OCI-LY7 (cell line): ENCODE measurements at regions not wholly inside any gene's neighbourhood (a gene's known extent, or its start where the extent isn't known, plus 50 kb on each side); places are given as distances from the start of the nearest gene placed in this dataset.

Experiments used
- BruUV-seq: library from RNA; stranded (reverse); fragments of 400-500 nt; replicated peaks from 2 replicates; lab custom pipeline; 2021; lab: Mats Ljungman, UMichigan
- CTCF ChIA-PET: fragments of 300-600 bp; sonication (Branson Sonifier 250); formaldehyde crosslinking; loops from one replicate; lab custom pipeline; 2022; ENCODE audit warnings: antibody characterized with exemption; ENCODE audit not compliant: unreplicated experiment; lab: Charles Lee
- POLR2A ChIA-PET: fragments of 300-600 bp; sonication (Branson Sonifier 250); formaldehyde crosslinking; loops from one replicate; lab custom pipeline; 2022; ENCODE audit warnings: antibody characterized with exemption; lab: Charles Lee
- DNase-seq: peaks from one replicate; pipeline ENCODE4 v3.0.0-alpha.2; 2015; ENCODE audit warnings: low spot score
- H2AFZ ChIP-seq: fragments of 200-600 bp; sonication (generic), shearing (Covaris generic); 2 replicates; pipeline ENCODE4 v1.6.1; 2014; ENCODE audit warnings: mild to moderate bottlenecking, antibody characterized with exemption, low read length, moderate library complexity
- H3K27ac ChIP-seq: fragments of 200-600 bp; sonication (generic); 2 replicates; pipeline ENCODE4 v1.5.1; 2014; ENCODE audit warnings: mixed run types, low read depth, mild to moderate bottlenecking, moderate library complexity, low read length, inconsistent platforms; ENCODE audit not compliant: poor library complexity, severe bottlenecking
- H3K36me3 ChIP-seq: fragments of 200-600 bp; sonication (generic); 2 replicates; pipeline ENCODE4 v1.6.1; 2014; ENCODE audit warnings: mild to moderate bottlenecking, antibody characterized with exemption, low read length, moderate library complexity, mixed read lengths; ENCODE audit not compliant: insufficient read depth
- H3K4me1 ChIP-seq: fragments of 200-600 bp; sonication (generic); 2 replicates; pipeline ENCODE4 v1.5.1; 2014; ENCODE audit warnings: mild to moderate bottlenecking, low read length; ENCODE audit not compliant: insufficient read depth, poor library complexity, severe bottlenecking
- H3K4me2 ChIP-seq: fragments of 200-600 bp; sonication (generic); 2 replicates; pipeline ENCODE4 v1.6.1; 2014; ENCODE audit warnings: mild to moderate bottlenecking, low read length
- H3K4me3 ChIP-seq: fragments of 200-600 bp; sonication (generic); 2 replicates; pipeline ENCODE4 v1.5.1; 2014; ENCODE audit warnings: mild to moderate bottlenecking, low read depth, low read length; ENCODE audit not compliant: poor library complexity, severe bottlenecking
- H3K79me2 ChIP-seq: fragments of 200-600 bp; sonication (generic); 2 replicates; pipeline ENCODE4 v1.6.1; 2016; ENCODE audit warnings: low read depth, mild to moderate bottlenecking, low read length, moderate library complexity, mixed read lengths; ENCODE audit not compliant: insufficient read depth
- H3K9me2 ChIP-seq: fragments of 200-600 bp; sonication (generic); 2 replicates; pipeline ENCODE4 v1.6.1; 2016; ENCODE audit warnings: mild to moderate bottlenecking, low read length, mixed read lengths; ENCODE audit not compliant: insufficient read depth
- H3K9me3 ChIP-seq: fragments of 200-600 bp; sonication (generic); 2 replicates; pipeline ENCODE4 v1.6.1; 2014; ENCODE audit warnings: mild to moderate bottlenecking, mixed run types, low read length, mixed read lengths
- H4K20me1 ChIP-seq: fragments of 200-600 bp; sonication (generic); 2 replicates; pipeline ENCODE4 v1.6.1; 2014; ENCODE audit warnings: mild to moderate bottlenecking, antibody characterized with exemption, low read length, moderate library complexity, mixed read lengths; ENCODE audit not compliant: insufficient read depth
- EZH2phosphoT487 ChIP-seq: fragments of 200-600 bp; sonication (generic); IDR thresholded peaks from 2 replicates; pipeline ENCODE4 v1.6.1; 2018; ENCODE audit warnings: low read depth, borderline replicate concordance, mild to moderate bottlenecking, mixed run types, antibody characterized with exemption, low read length, moderate library complexity, mixed read lengths
- intact Hi-C: fragments of 100-400 bp; cut with micrococcal nuclease; formaldehyde crosslinking; loops from one replicate; pipeline ENCODE4 v1.10.0; 2022; ENCODE audit not compliant: unreplicated experiment
- TF ChIP-seq, protein P1 (sequence below): fragments of 200-600 bp; sonication (generic); conservative IDR thresholded peaks from 2 replicates; pipeline ENCODE4 v1.5.1; 2014; ENCODE audit warnings: mild to moderate bottlenecking, antibody characterized with exemption, low read length, moderate library complexity, mixed read lengths

DNA sequence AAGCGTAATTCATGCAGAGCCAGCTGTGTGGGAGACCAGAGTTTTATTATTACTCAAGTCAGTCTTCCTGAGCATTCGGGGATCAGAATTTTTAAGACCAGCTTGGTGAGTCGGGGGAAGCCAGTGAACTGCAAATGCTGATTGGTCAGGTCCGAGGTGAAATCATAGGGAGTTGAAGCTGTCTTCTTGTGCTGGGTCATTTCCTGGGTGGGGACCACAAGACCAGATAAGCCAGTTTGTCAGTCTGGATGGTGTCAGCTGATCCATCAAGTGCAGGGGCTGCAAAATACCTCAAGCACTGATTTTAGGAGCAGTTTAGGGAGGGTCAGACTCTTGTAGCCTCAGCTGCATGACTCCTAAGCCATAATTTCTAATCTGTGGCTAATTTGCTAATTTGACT, 228.1 kb upstream of the ATP10A start:
- ChIA-PET POLR2A (interaction anchor here (1.0 kb wide), 1 partner anchor 9 kb away, joined by 4 read pairs; no protein-coding TSS in a partner anchor), CTCF (no interaction called here)
- no peaks in the 10 kb centered on the region for H3K4me1 ChIP-seq
- H3K36me3 ChIP-seq = no peaks in the 10 kb centered on the region
- no TSS peak for BruUV-seq
- no peak overlapping the region for H3K4me3 ChIP-seq
- no peak for DNase-seq
- H3K27ac ChIP-seq = no peak overlapping the region
- no peaks in the 10 kb centered on the region for H4K20me1 ChIP-seq
- H3K9me3 ChIP-seq = no peaks in the 10 kb centered on the region
- H3K4me2 ChIP-seq = no peak overlapping the region
- no peak overlapping the region for H2AFZ ChIP-seq
- TF ChIP-seq, protein P1, sequence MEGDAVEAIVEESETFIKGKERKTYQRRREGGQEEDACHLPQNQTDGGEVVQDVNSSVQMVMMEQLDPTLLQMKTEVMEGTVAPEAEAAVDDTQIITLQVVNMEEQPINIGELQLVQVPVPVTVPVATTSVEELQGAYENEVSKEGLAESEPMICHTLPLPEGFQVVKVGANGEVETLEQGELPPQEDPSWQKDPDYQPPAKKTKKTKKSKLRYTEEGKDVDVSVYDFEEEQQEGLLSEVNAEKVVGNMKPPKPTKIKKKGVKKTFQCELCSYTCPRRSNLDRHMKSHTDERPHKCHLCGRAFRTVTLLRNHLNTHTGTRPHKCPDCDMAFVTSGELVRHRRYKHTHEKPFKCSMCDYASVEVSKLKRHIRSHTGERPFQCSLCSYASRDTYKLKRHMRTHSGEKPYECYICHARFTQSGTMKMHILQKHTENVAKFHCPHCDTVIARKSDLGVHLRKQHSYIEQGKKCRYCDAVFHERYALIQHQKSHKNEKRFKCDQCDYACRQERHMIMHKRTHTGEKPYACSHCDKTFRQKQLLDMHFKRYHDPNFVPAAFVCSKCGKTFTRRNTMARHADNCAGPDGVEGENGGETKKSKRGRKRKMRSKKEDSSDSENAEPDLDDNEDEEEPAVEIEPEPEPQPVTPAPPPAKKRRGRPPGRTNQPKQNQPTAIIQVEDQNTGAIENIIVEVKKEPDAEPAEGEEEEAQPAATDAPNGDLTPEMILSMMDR = no peak
- no peaks in the 10 kb centered on the region for H3K79me2 ChIP-seq
- intact Hi-C loops = no loop called here
- no peaks in the 10 kb centered on the region for H3K9me2 ChIP-seq

- Histone ChIP-seq H3K4me1 (peaks cover 14% of the 10 kb centered on the region), H3K27ac (no peak overlapping the region), H3K9me3 (no peaks in the 10 kb centered on the region), H3K36me3 (no peaks in the 10 kb centered on the region), H3K9me2 (no peaks in the 10 kb centered on the region), H3K4me2 (no peak overlapping the region), H2AFZ (no peak overlapping the region), H4K20me1 (no peaks in the 10 kb centered on the region), H3K4me3 (no peak overlapping the region), H3K79me2 (no peaks in the 10 kb centered on the region)
- ChIA-PET POLR2A (no interaction called here), CTCF (no interaction called here)
- intact Hi-C loops = no loop called here
- no TSS peak for BruUV-seq
- TF ChIP-seq, protein P1 = no peak
- TF ChIP-seq EZH2phosphoT487 = no peak
- no peak for DNase-seq
Measured at GRCh38 chr15:26087881-26088280, 224.8 kb upstream of the ATP10A start.

DNA sequence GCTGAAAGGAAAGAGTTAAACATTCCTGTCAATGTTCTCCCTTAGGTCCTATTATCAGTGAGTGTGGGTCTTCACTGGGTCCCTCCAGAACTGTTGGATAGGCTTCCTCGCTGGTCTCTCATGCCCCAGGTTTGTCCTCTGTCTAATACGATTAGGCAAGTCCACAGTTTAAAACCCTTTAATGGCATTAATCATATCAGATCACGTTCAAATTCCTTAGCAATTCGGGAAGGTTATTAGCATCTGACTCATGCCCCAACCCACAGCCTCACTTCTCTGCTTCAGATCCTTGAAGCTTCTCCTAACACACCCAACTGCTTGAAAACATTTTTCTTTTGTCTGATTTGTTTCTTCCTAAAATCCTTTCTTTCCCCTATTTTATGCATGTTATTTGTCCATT, 224.3 kb upstream of the ATP10A start:
- no peaks in the 10 kb centered on the region for H3K36me3 ChIP-seq
- DNase-seq = no peak
- no TSS peak for BruUV-seq
- CTCF ChIA-PET = no interaction called here
- TF ChIP-seq, protein P1 = no peak
- no peak for TF ChIP-seq EZH2phosphoT487
- H3K9me3 ChIP-seq = no peaks in the 10 kb centered on the region
- H3K4me2 ChIP-seq = no peak overlapping the region
- H4K20me1 ChIP-seq = no peaks in the 10 kb centered on the region
- H3K79me2 ChIP-seq = no peaks in the 10 kb centered on the region
- intact Hi-C loops = no loop called here
- H3K4me1 ChIP-seq = peaks cover 16% of the 10 kb centered on the region
- POLR2A ChIA-PET = no interaction called here
- no peak overlapping the region for H2AFZ ChIP-seq
- H3K27ac ChIP-seq = no peak overlapping the region
- H3K9me2 ChIP-seq = no peaks in the 10 kb centered on the region
- H3K4me3 ChIP-seq = no peak overlapping the region
